GM12878 (cell line): ENCODE measurements at regions not wholly inside any gene's neighbourhood (a gene's known extent, or its start where the extent isn't known, plus 50 kb on each side); places are given as distances from the start of the nearest gene placed in this dataset.

Experiments
- ATF7 ChIP-seq: fragments of 450-650 bp; IDR thresholded peaks from 2 replicates; pipeline ENCODE4 v1.6.1; 2016; ENCODE audit warnings: low read depth, mild to moderate bottlenecking
- EED ChIP-seq: sonication (generic); IDR thresholded peaks from 2 replicates; pipeline ENCODE4 v1.6.1; 2016; ENCODE audit warnings: antibody characterized with exemption, low read depth
- EGR1 ChIP-seq, 2 experiments: IDR thresholded peaks; 1 replicate in 1 of 2; 2 replicates in 1 of 2; pipeline ENCODE4 v1.6.1; 2011 to 2012; ENCODE audit warnings: low read depth in 2 of 2, low read length in 2 of 2, borderline replicate concordance in 1 of 2, mild to moderate bottlenecking in 1 of 2, moderate library complexity in 1 of 2
- EP300 ChIP-seq, 2 experiments: fragments of 150-350 bp in 1 of 2; IDR thresholded peaks; 2 replicates each; pipeline ENCODE4 v1.6.1; 2011 to 2012; ENCODE audit warnings: low read depth in 2 of 2, low read length in 2 of 2, borderline replicate concordance in 1 of 2, improper control_type of control experiment in 1 of 2, inconsistent platforms in 1 of 2; ENCODE audit not compliant: control insufficient read depth in 1 of 2
- EZH2 ChIP-seq: IDR thresholded peaks from 2 replicates; pipeline ENCODE4 v1.6.1; 2012; ENCODE audit warnings: low read depth, mild to moderate bottlenecking, control low read depth, inconsistent platforms, low read length, borderline replicate concordance; ENCODE audit not compliant: control insufficient read depth
- FOXK2 ChIP-seq: fragments of 450-650 bp; IDR thresholded peaks from 2 replicates; pipeline ENCODE4 v1.6.1; 2017; ENCODE audit warnings: mild to moderate bottlenecking, moderate library complexity
- RCOR1 ChIP-seq: conservative IDR thresholded peaks from 2 replicates; pipeline ENCODE4 v1.6.1; 2012; ENCODE audit warnings: low read depth, low read length, improper control_type of control experiment
- RFX5 ChIP-seq: IDR thresholded peaks from 2 replicates; pipeline ENCODE4 v1.6.1; 2011; ENCODE audit warnings: low read depth, low read length, improper control_type of control experiment
- TAF1 ChIP-seq: IDR thresholded peaks from 2 replicates; pipeline ENCODE4 v1.6.1; 2011; ENCODE audit warnings: mild to moderate bottlenecking, low read depth, low read length, borderline replicate concordance
- YY1 ChIP-seq: IDR thresholded peaks from 2 replicates; pipeline ENCODE4 v1.6.1; 2011; ENCODE audit warnings: low read depth, mild to moderate bottlenecking, low read length
- TF ChIP-seq, protein P1 (sequence below), 3 experiments: IDR thresholded peaks in 2 of 3; conservative IDR thresholded peaks in 1 of 3; 2 replicates each; pipeline ENCODE4 v1.5.1; 2011; ENCODE audit warnings: low read depth in 3 of 3, low read length in 3 of 3, mild to moderate bottlenecking in 3 of 3, control low read depth in 2 of 3, moderate library complexity in 2 of 3, inconsistent platforms in 1 of 3, mixed read lengths in 1 of 3; ENCODE audit not compliant: control insufficient read depth in 2 of 3, insufficient read depth in 1 of 3; ENCODE audit errors: extremely low read depth in 1 of 3
- TF ChIP-seq, protein P2 (sequence below): fragments of 450-650 bp; formaldehyde crosslinking; IDR thresholded peaks from 2 replicates; pipeline ENCODE4 v1.4.0; 2020; ENCODE audit warnings: mild to moderate bottlenecking, moderate library complexity
- TF ChIP-seq, protein P3 (sequence below): fragments of 450-650 bp; IDR thresholded peaks from 2 replicates; pipeline ENCODE4 v1.6.1; 2017; ENCODE audit warnings: mild to moderate bottlenecking, moderate library complexity

DNA sequence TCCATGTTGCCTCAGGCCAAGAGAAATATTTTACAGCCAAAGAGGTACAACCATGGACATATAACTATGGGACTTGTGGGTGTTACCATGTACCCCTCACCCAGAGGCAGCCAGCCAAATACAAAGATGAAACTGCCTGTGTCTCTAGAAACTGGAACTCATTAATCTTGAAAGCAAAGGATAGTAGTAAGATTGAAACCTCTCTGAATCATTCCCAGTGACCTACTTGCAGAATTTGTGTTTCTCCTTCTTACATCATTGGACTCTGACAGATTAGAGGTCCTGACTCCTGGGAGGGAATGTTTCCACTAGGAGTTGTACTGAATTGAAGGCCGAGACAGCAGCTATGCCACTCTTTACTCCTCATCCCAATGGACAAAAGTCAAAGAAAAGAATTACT lies 257.4 kb upstream of the UBASH3B start:
- TF ChIP-seq EP300 (IDR thresholded peaks at IDR 0.05; ENCODE audit: borderline replicate concordance in 1 of 2, control insufficient read depth in 1 of 2, low read depth in 2 of 2, low read length in 2 of 2) (no peak), RFX5 (no peak), TAF1 (no peak), EZH2 (no peak), FOXK2 (no peak), EED (0 out of 2 replicates have a peak, but pooled peaks have one; percentile 36), EGR1 (IDR thresholded peaks at IDR 0.05; ENCODE audit: borderline replicate concordance in 1 of 2, low read depth in 2 of 2, low read length in 2 of 2) (no peak), YY1 (no peak), ATF7 (no peak), RCOR1 (no peak)
- TF ChIP-seq, protein P1, sequence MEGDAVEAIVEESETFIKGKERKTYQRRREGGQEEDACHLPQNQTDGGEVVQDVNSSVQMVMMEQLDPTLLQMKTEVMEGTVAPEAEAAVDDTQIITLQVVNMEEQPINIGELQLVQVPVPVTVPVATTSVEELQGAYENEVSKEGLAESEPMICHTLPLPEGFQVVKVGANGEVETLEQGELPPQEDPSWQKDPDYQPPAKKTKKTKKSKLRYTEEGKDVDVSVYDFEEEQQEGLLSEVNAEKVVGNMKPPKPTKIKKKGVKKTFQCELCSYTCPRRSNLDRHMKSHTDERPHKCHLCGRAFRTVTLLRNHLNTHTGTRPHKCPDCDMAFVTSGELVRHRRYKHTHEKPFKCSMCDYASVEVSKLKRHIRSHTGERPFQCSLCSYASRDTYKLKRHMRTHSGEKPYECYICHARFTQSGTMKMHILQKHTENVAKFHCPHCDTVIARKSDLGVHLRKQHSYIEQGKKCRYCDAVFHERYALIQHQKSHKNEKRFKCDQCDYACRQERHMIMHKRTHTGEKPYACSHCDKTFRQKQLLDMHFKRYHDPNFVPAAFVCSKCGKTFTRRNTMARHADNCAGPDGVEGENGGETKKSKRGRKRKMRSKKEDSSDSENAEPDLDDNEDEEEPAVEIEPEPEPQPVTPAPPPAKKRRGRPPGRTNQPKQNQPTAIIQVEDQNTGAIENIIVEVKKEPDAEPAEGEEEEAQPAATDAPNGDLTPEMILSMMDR (IDR thresholded peaks at IDR 0.05 in 2 of 3, conservative IDR thresholded peaks at IDR 0.05 in 1 of 3; ENCODE audit: control insufficient read depth in 2 of 3, extremely low read depth in 1 of 3, insufficient read depth in 1 of 3, low read depth in 3 of 3, low read length in 3 of 3): no peak
- TF ChIP-seq, protein P2, sequence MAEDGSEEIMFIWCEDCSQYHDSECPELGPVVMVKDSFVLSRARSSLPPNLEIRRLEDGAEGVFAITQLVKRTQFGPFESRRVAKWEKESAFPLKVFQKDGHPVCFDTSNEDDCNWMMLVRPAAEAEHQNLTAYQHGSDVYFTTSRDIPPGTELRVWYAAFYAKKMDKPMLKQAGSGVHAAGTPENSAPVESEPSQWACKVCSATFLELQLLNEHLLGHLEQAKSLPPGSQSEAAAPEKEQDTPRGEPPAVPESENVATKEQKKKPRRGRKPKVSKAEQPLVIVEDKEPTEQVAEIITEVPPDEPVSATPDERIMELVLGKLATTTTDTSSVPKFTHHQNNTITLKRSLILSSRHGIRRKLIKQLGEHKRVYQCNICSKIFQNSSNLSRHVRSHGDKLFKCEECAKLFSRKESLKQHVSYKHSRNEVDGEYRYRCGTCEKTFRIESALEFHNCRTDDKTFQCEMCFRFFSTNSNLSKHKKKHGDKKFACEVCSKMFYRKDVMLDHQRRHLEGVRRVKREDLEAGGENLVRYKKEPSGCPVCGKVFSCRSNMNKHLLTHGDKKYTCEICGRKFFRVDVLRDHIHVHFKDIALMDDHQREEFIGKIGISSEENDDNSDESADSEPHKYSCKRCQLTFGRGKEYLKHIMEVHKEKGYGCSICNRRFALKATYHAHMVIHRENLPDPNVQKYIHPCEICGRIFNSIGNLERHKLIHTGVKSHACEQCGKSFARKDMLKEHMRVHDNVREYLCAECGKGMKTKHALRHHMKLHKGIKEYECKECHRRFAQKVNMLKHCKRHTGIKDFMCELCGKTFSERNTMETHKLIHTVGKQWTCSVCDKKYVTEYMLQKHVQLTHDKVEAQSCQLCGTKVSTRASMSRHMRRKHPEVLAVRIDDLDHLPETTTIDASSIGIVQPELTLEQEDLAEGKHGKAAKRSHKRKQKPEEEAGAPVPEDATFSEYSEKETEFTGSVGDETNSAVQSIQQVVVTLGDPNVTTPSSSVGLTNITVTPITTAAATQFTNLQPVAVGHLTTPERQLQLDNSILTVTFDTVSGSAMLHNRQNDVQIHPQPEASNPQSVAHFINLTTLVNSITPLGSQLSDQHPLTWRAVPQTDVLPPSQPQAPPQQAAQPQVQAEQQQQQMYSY: no peak
- TF ChIP-seq, protein P3, sequence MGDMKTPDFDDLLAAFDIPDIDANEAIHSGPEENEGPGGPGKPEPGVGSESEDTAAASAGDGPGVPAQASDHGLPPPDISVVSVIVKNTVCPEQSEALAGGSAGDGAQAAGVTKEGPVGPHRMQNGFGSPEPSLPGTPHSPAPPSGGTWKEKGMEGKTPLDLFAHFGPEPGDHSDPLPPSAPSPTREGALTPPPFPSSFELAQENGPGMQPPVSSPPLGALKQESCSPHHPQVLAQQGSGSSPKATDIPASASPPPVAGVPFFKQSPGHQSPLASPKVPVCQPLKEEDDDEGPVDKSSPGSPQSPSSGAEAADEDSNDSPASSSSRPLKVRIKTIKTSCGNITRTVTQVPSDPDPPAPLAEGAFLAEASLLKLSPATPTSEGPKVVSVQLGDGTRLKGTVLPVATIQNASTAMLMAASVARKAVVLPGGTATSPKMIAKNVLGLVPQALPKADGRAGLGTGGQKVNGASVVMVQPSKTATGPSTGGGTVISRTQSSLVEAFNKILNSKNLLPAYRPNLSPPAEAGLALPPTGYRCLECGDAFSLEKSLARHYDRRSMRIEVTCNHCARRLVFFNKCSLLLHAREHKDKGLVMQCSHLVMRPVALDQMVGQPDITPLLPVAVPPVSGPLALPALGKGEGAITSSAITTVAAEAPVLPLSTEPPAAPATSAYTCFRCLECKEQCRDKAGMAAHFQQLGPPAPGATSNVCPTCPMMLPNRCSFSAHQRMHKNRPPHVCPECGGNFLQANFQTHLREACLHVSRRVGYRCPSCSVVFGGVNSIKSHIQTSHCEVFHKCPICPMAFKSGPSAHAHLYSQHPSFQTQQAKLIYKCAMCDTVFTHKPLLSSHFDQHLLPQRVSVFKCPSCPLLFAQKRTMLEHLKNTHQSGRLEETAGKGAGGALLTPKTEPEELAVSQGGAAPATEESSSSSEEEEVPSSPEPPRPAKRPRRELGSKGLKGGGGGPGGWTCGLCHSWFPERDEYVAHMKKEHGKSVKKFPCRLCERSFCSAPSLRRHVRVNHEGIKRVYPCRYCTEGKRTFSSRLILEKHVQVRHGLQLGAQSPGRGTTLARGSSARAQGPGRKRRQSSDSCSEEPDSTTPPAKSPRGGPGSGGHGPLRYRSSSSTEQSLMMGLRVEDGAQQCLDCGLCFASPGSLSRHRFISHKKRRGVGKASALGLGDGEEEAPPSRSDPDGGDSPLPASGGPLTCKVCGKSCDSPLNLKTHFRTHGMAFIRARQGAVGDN: no peak
